LHCN-M2 (cell line): ENCODE measurements at regions not wholly inside any gene's neighbourhood (a gene's known extent, or its start where the extent isn't known, plus 50 kb on each side); places are given as distances from the start of the nearest gene placed in this dataset.
"Not testable (repeated sequence)": the region's sequence is repeated elsewhere in the genome, so short reads cannot be mapped to it uniquely, and the experiment has no call there.

Source experiments
- DNase-seq: peaks from one replicate; pipeline ENCODE4 v3.0.0-alpha.2; 2012; ENCODE audit warnings: low read depth

GRCh38 chr11:134880788-134881187, 468.7 kb upstream of the B3GAT1 start:
- no peak for DNase-seq

- DNase-seq, result no peak
Observed at GRCh38 chr11:134879931-134880330, 467.9 kb upstream of the B3GAT1 start.

GRCh38 chr11:134879341-134879740, 467.3 kb upstream of the B3GAT1 start:
- DNase-seq, result no peak

GRCh38 chr11:134878785-134879184, 466.7 kb upstream of the B3GAT1 start:
- no peak for DNase-seq

- no peak for DNase-seq
Observed at GRCh38 chr11:134876226-134876625, 464.2 kb upstream of the B3GAT1 start.

GRCh38 chr11:134866981-134867675, 455.1 kb upstream of the B3GAT1 start:
- no peak for DNase-seq

GRCh38 chr11:134866215-134866614, 454.2 kb upstream of the B3GAT1 start:
- no peak for DNase-seq

- no peak for DNase-seq
Observed at GRCh38 chr11:134864968-134865305, 452.9 kb upstream of the B3GAT1 start.

- DNase-seq, result no peak
Observed at GRCh38 chr11:134864233-134864967, 452.4 kb upstream of the B3GAT1 start.

GRCh38 chr11:134863294-134863693, 451.3 kb upstream of the B3GAT1 start:
- DNase-seq, result no peak

GRCh38 chr11:134862587-134863195, 450.6 kb upstream of the B3GAT1 start:
- DNase-seq, result no peak

GRCh38 chr11:134862105-134862502, 450.1 kb upstream of the B3GAT1 start:
- DNase-seq, result no peak

GRCh38 chr11:134861490-134862104, 449.6 kb upstream of the B3GAT1 start:
- no peak for DNase-seq

- no peak for DNase-seq
Observed at GRCh38 chr11:134858783-134859480, 446.9 kb upstream of the B3GAT1 start.

GRCh38 chr11:134857035-134857434, 445.0 kb upstream of the B3GAT1 start:
- DNase-seq, result no peak

GRCh38 chr11:134856056-134856971, 444.3 kb upstream of the B3GAT1 start:
- DNase-seq, result no peak

GRCh38 chr11:134853992-134854991, 442.2 kb upstream of the B3GAT1 start:
- DNase-seq, result no peak

- not testable (repeated sequence) for DNase-seq
Observed at GRCh38 chr11:134851503-134852224, 439.6 kb upstream of the B3GAT1 start.

- DNase-seq, result no peak
Observed at GRCh38 chr11:134850566-134850965, 438.5 kb upstream of the B3GAT1 start.
